K562 (cell line): ENCODE measurements at regions not wholly inside any gene's neighbourhood (a gene's known extent, or its start where the extent isn't known, plus 50 kb on each side); places are given as distances from the start of the nearest gene placed in this dataset.

ENCODE experiments used
- CBX5 ChIP-seq: IDR thresholded peaks from 2 replicates; pipeline ENCODE4 v1.6.1; 2014; ENCODE audit warnings: low read depth, borderline replicate concordance
- NCOA2 ChIP-seq, 2 experiments: fragments of 450-650 bp; IDR thresholded peaks; 2 replicates each; pipeline ENCODE4 v1.6.1; 2018; ENCODE audit warnings: mild to moderate bottlenecking in 2 of 2, moderate library complexity in 1 of 2; ENCODE audit not compliant: partially characterized antibody in 2 of 2
- NCOR1 ChIP-seq: fragments of 450-650 bp; IDR thresholded peaks from 2 replicates; pipeline ENCODE4 v1.6.1; 2016; ENCODE audit warnings: mild to moderate bottlenecking, moderate library complexity
- POLR2G ChIP-seq: fragments of 200-400 bp; formaldehyde crosslinking; IDR thresholded peaks from 2 replicates; pipeline ENCODE4 v1.6.1; 2017; ENCODE audit warnings: low read depth, mild to moderate bottlenecking, antibody characterized with exemption, low read length, moderate library complexity
- ZNF121 ChIP-seq: sonication (generic); formaldehyde crosslinking; conservative IDR thresholded peaks from 2 replicates; pipeline ENCODE4 v1.8.0; 2022; ENCODE audit warnings: missing genetic modification reagents
- ZNF77 ChIP-seq: fragments of 250-450 bp; sonication (Bioruptor Pico); IDR thresholded peaks from 2 replicates; pipeline ENCODE4 v1.5.0; 2020
- TF ChIP-seq, protein P1 (sequence below): sonication (generic); formaldehyde crosslinking; IDR thresholded peaks from 2 replicates; pipeline ENCODE4 v1.8.0; 2023; ENCODE audit warnings: mild to moderate bottlenecking, missing genetic modification reagents
- TF ChIP-seq, protein P2 (sequence below): fragments of 450-650 bp; IDR thresholded peaks from 2 replicates; pipeline ENCODE4 v1.6.1; 2017; ENCODE audit warnings: mild to moderate bottlenecking, moderate library complexity
- TF ChIP-seq, protein P3 (sequence below): fragments of 250-450 bp; sonication (Bioruptor Pico); IDR thresholded peaks from 2 replicates; pipeline ENCODE4 v1.8.0; 2021; ENCODE audit warnings: moderate library complexity, mild to moderate bottlenecking, inconsistent platforms
- TF ChIP-seq, protein P4 (sequence below): fragments of 450-650 bp; IDR thresholded peaks from 2 replicates; pipeline ENCODE4 v1.6.1; 2017; ENCODE audit warnings: antibody characterized with exemption, mild to moderate bottlenecking

DNA sequence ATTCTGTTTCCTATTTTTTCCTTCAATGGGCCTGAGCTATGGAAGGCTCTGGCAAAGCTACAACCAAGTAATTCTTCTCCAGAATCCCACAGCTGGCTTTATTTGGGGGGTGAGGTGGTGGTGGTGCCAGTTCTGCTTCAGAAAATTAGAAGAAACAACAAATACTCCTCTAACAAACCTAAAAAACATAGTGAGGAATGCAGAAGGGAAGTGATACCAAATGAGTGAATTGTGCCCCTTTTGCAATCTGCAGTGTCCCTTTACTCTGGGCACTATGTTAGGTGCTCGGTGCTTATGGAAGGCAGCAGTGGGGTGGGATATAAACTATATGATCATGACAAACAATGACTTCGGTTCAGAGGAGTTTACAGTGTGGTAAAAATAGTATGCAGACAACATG, 90.4 kb upstream of the ROPN1 start (continued):
- TF ChIP-seq, protein P1, sequence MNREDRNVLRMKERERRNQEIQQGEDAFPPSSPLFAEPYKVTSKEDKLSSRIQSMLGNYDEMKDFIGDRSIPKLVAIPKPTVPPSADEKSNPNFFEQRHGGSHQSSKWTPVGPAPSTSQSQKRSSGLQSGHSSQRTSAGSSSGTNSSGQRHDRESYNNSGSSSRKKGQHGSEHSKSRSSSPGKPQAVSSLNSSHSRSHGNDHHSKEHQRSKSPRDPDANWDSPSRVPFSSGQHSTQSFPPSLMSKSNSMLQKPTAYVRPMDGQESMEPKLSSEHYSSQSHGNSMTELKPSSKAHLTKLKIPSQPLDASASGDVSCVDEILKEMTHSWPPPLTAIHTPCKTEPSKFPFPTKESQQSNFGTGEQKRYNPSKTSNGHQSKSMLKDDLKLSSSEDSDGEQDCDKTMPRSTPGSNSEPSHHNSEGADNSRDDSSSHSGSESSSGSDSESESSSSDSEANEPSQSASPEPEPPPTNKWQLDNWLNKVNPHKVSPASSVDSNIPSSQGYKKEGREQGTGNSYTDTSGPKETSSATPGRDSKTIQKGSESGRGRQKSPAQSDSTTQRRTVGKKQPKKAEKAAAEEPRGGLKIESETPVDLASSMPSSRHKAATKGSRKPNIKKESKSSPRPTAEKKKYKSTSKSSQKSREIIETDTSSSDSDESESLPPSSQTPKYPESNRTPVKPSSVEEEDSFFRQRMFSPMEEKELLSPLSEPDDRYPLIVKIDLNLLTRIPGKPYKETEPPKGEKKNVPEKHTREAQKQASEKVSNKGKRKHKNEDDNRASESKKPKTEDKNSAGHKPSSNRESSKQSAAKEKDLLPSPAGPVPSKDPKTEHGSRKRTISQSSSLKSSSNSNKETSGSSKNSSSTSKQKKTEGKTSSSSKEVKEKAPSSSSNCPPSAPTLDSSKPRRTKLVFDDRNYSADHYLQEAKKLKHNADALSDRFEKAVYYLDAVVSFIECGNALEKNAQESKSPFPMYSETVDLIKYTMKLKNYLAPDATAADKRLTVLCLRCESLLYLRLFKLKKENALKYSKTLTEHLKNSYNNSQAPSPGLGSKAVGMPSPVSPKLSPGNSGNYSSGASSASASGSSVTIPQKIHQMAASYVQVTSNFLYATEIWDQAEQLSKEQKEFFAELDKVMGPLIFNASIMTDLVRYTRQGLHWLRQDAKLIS (CRISPR knock-in tag), result no peak
- no peak for TF ChIP-seq NCOA2 (IDR thresholded peaks at IDR 0.05; ENCODE audit: partially characterized antibody in 2 of 2)
- no peak for TF ChIP-seq POLR2G
- no peak for TF ChIP-seq ZNF77
- no peak for TF ChIP-seq ZNF121 (CRISPR knock-in tag)
- TF ChIP-seq, protein P2, sequence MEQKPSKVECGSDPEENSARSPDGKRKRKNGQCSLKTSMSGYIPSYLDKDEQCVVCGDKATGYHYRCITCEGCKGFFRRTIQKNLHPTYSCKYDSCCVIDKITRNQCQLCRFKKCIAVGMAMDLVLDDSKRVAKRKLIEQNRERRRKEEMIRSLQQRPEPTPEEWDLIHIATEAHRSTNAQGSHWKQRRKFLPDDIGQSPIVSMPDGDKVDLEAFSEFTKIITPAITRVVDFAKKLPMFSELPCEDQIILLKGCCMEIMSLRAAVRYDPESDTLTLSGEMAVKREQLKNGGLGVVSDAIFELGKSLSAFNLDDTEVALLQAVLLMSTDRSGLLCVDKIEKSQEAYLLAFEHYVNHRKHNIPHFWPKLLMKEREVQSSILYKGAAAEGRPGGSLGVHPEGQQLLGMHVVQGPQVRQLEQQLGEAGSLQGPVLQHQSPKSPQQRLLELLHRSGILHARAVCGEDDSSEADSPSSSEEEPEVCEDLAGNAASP, result no peak
- TF ChIP-seq CBX5, result no peak
- TF ChIP-seq, protein P3, sequence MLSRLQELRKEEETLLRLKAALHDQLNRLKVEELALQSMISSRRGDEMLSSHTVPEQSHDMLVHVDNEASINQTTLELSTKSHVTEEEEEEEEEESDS (CRISPR knock-in tag), result no peak
- TF ChIP-seq, protein P4, sequence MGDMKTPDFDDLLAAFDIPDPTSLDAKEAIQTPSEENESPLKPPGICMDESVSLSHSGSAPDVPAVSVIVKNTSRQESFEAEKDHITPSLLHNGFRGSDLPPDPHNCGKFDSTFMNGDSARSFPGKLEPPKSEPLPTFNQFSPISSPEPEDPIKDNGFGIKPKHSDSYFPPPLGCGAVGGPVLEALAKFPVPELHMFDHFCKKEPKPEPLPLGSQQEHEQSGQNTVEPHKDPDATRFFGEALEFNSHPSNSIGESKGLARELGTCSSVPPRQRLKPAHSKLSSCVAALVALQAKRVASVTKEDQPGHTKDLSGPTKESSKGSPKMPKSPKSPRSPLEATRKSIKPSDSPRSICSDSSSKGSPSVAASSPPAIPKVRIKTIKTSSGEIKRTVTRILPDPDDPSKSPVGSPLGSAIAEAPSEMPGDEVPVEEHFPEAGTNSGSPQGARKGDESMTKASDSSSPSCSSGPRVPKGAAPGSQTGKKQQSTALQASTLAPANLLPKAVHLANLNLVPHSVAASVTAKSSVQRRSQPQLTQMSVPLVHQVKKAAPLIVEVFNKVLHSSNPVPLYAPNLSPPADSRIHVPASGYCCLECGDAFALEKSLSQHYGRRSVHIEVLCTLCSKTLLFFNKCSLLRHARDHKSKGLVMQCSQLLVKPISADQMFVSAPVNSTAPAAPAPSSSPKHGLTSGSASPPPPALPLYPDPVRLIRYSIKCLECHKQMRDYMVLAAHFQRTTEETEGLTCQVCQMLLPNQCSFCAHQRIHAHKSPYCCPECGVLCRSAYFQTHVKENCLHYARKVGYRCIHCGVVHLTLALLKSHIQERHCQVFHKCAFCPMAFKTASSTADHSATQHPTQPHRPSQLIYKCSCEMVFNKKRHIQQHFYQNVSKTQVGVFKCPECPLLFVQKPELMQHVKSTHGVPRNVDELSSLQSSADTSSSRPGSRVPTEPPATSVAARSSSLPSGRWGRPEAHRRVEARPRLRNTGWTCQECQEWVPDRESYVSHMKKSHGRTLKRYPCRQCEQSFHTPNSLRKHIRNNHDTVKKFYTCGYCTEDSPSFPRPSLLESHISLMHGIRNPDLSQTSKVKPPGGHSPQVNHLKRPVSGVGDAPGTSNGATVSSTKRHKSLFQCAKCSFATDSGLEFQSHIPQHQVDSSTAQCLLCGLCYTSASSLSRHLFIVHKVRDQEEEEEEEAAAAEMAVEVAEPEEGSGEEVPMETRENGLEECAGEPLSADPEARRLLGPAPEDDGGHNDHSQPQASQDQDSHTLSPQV, result no peak
- TF ChIP-seq NCOR1, result no peak
- TF ChIP-seq, all 486 proteins: peak for 0
